Cardiac muscle cell (in vitro differentiated cells and primary cell): ENCODE measurements at regions not wholly inside any gene's neighbourhood (a gene's known extent, or its start where the extent isn't known, plus 50 kb on each side); places are given as distances from the start of the nearest gene placed in this dataset.
A peak's percentile ranks its signal among the peaks of the same experiment; 100 is the strongest.

Experiments
- DNase-seq, 2 donors: peaks; one replicate each; pipeline versions ENCODE4 v3.0.0 to v3.0.0-alpha.2; 2010 to 2017; ENCODE audit warnings: low read depth in 1 of 2, low spot score in 1 of 2
- H3K27ac ChIP-seq: fragments of 200-600 bp; sonication (generic); 2 replicates; pipeline ENCODE4 v1.5.1; 2016
- H3K27me3 ChIP-seq: fragments of 200-600 bp; sonication (generic); 2 replicates; pipeline ENCODE4 v1.6.0; 2016; ENCODE audit warnings: control low read depth
- H3K36me3 ChIP-seq: fragments of 200-600 bp; sonication (generic); 2 replicates; pipeline ENCODE4 v1.5.1; 2016; ENCODE audit warnings: control low read depth
- H3K4me1 ChIP-seq: fragments of 200-600 bp; sonication (generic); 2 replicates; pipeline ENCODE4 v1.8.1; 2017; ENCODE audit warnings: low read depth, mild to moderate bottlenecking, mixed run types
- H3K4me3 ChIP-seq: fragments of 200-600 bp; sonication (generic); 2 replicates; pipeline ENCODE4 v1.5.1; 2016; ENCODE audit warnings: mild to moderate bottlenecking
- H3K9me3 ChIP-seq: fragments of 200-600 bp; sonication (generic); 2 replicates; pipeline ENCODE4 v1.5.1; 2017; ENCODE audit warnings: low read depth, mild to moderate bottlenecking, control low read depth
- TF ChIP-seq, protein P1 (sequence below): IDR thresholded peaks from 2 replicates; pipeline ENCODE4 v1.5.1; 2012; ENCODE audit warnings: low read depth, mild to moderate bottlenecking, low read length

DNA sequence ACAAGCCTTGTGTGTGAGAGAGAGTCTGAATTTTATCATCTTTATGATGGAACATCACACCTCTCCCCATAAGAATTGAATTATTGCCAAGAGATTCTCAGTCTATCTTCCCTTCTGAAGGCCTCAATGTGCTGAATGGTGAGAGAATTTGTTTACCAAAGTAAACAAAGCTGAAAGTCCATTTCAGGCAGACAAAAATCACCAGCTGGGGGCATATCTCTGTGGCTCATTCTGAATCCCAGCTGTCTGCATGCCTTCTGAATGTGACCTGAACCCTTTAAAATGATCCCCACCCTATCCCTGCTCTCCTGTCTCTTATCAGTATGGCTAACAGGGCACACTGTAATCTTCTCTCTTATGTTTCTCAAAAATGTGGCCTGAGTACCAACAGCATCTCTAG is 99.1 kb upstream of the CAMK1G start:
- TF ChIP-seq, protein P1, sequence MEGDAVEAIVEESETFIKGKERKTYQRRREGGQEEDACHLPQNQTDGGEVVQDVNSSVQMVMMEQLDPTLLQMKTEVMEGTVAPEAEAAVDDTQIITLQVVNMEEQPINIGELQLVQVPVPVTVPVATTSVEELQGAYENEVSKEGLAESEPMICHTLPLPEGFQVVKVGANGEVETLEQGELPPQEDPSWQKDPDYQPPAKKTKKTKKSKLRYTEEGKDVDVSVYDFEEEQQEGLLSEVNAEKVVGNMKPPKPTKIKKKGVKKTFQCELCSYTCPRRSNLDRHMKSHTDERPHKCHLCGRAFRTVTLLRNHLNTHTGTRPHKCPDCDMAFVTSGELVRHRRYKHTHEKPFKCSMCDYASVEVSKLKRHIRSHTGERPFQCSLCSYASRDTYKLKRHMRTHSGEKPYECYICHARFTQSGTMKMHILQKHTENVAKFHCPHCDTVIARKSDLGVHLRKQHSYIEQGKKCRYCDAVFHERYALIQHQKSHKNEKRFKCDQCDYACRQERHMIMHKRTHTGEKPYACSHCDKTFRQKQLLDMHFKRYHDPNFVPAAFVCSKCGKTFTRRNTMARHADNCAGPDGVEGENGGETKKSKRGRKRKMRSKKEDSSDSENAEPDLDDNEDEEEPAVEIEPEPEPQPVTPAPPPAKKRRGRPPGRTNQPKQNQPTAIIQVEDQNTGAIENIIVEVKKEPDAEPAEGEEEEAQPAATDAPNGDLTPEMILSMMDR, result no peak
- no peak overlapping the region for H3K4me3 ChIP-seq
- no peaks in the 10 kb centered on the region for H3K27me3 ChIP-seq
- no peaks in the 10 kb centered on the region for H3K36me3 ChIP-seq
- no peaks in the 10 kb centered on the region for H3K4me1 ChIP-seq
- no peak for DNase-seq
- no peak overlapping the region for H3K27ac ChIP-seq
- no peaks in the 10 kb centered on the region for H3K9me3 ChIP-seq

DNA sequence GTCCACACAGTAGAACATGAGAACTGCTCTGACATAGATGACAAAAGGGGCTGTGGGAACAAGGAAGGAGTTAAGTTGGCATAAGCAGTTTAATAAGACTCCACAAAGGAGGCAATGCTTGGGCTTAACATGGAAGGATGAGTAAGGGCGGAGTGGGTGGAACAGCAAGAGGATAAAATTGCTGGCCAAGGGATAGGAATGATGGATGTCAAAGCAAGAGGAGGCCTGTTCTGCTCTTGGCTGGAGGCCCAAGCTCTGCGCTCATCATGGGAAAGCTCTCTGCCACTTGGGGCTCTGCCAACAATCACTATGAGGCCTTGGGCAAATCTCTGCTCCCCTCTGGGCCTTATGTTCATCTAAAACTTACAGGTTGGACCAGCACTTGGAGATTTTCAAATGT is 98.3 kb upstream of the CAMK1G start:
- peak in 1 of 2 donors; percentile 60 for DNase-seq

DNA sequence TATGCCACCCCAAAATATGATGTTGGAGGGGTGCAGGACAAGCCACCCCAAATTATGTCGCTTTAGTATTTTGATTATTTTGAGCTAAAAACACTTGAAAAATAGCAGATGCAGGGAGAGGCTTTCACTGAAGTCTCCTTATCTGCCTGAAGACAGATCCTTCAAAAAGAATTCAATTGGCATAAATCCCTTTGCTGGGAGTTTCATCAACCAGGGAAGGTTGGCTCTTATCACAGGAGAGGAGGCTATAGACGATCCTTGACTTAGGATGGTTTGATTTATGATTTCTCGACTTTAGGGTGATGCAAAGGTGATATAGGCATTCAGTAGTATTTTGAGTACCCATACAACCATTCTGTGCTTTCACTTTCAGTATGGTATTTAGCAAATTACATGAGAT is 97.8 kb upstream of the CAMK1G start:
- Histone ChIP-seq H3K9me3 (no peaks in the 10 kb centered on the region), H3K36me3 (no peaks in the 10 kb centered on the region), H3K4me1 (no peaks in the 10 kb centered on the region), H3K4me3 (no peak overlapping the region), H3K27me3 (no peaks in the 10 kb centered on the region), H3K27ac (no peak overlapping the region)
- TF ChIP-seq, protein P1, result no peak
- no peak for DNase-seq

More for the DNA sequence above, 98.3 kb upstream of the CAMK1G start:
- Histone ChIP-seq H3K36me3 (no peaks in the 10 kb centered on the region), H3K27me3 (no peaks in the 10 kb centered on the region), H3K27ac (no peak overlapping the region), H3K9me3 (no peaks in the 10 kb centered on the region), H3K4me1 (no peaks in the 10 kb centered on the region), H3K4me3 (no peak overlapping the region)
- TF ChIP-seq, protein P1, result no peak

DNA sequence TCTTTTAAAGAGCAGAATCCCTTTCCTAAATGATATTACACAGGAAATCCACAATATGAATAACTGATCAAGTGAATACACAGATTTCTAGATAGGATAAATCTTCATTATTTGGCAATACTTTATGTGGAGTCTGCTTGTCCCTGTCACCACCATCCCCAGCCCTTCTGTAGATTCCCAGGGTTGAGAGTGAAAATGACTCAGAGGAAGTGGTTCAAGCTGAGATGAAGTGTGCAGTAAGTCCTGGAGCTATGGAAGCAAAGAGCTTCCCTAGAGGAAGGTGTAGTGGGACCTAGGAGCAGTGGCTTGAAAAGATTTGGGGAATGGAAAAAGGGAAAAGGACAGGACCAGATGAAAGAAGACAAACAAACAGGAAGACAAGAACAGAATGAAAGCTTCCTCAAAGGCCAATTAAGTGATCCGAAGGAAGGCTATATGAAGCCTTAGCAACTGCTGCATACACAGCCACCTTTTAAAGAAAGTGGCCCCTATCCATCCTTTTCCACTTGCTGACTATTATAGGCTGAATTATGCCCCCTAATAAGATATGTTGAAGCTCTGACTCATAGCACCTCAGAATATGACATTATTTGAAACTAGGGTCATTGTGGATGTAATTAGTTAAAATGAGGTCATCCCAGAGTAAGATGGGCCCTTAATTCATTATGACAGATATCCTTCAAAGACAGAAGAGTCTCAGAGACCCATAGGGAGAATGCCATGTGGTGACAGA is 96.5 kb upstream of the CAMK1G start:
- Histone ChIP-seq H3K9me3 (no peaks in the 10 kb centered on the region), H3K36me3 (no peaks in the 10 kb centered on the region), H3K4me1 (no peaks in the 10 kb centered on the region), H3K27me3 (no peaks in the 10 kb centered on the region), H3K27ac (no peak overlapping the region), H3K4me3 (no peak overlapping the region)
- peak in 1 of 2 donors; percentile 7 for DNase-seq
- TF ChIP-seq, protein P1, result no peak

DNA sequence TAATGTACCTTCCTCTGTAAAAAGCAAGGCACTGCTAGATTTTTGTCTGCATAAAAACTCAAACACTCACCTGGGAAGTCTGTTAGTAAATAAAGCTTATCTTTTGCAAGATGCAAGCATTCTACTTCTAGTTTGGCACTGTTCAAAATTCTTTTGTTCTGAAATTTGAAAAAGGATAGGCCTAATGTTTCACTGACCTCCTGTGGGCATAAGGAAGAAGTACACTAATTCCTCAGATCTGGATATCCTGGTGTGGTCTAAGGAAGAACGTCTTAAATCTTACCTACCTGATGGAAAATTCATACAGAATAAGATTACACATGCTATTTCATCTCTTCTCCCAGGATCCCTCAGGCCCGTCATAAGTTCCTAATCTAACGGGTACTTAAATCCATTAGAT is 93.5 kb upstream of the CAMK1G start:
- Histone ChIP-seq H3K4me3 (no peak overlapping the region), H3K9me3 (no peaks in the 10 kb centered on the region), H3K27ac (no peak overlapping the region), H3K27me3 (no peaks in the 10 kb centered on the region), H3K4me1 (no peaks in the 10 kb centered on the region), H3K36me3 (no peaks in the 10 kb centered on the region)
- peak; percentile 26 for DNase-seq
- TF ChIP-seq, protein P1, result peak; percentile 47
